NCI-H2196 (cell line): ENCODE measurements at regions not wholly inside any gene's neighbourhood (a gene's known extent, or its start where the extent isn't known, plus 50 kb on each side); places are given as distances from the start of the nearest gene placed in this dataset.
"Not testable (repeated sequence)": the region's sequence is repeated elsewhere in the genome, so short reads cannot be mapped to it uniquely, and the experiment has no call there.

ENCODE experiments used
- DNase-seq: peaks from one replicate; lab custom pipeline; 2025; ENCODE audit not compliant: unreplicated experiment; lab: John Stamatoyannopoulos, UW

DNA sequence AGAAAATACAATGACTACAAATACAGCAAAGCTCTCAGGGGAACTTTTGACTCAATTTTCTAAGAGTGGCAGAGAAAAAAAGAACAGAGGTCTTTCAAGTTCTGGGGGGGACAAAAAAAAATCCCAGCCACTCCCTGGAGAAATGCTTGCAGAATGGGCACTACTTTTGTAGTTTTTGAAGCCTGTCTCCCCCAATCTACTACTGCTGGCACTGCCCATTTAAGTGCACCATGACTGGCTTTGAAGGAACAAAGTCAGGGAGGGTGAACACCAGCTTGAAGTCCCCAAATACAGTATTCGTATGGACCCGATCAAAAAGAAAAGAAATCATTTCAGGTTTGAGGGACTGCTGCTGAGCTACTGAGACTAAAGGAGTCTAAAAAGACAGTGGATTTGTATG, 1824.4 kb downstream of the ARAP2 start:
- no peak for DNase-seq

GRCh38 chr4:34422472-34423175, 1821.7 kb downstream of the ARAP2 start:
- no peak for DNase-seq

GRCh38 chr4:34432706-34433105, 1811.6 kb downstream of the ARAP2 start:
- DNase-seq: no peak

DNA sequence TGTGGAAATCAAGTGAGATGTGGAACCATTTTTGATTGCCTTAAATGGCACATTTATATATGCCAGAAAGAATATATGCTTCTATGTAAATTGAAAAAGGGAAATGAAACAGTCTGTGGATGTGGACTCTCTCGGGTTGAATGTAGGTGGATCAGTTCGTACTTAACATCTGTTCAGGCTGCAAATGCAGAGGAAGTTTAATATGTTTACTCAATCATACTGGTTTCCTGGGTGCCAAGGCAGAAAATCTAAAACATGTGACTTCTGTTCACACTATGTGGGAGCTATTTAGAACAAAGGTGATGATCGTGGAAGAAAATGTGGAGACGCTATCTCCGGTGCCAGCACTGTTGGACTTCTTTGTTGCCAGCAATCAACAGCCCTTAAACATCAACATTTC, 1809.9 kb downstream of the ARAP2 start:
- not testable (repeated sequence) for DNase-seq

DNA sequence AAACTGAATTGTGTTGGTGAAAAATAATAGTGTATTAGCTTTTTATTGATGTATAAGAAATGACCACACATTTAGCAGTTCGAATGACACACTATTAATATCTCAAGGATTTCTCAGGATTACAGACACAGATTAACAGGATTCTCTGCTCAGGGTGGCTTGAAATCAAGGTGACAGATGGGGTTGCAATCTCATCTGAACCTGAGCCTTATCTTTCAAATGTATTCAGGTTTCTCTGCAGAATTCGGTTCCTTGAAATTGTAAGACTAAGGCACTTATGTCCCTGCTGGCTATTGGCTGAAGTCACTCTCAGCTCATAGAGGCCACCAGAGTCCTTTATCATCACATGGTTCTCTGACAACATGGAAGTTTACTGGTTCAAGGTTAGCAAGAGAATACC, 1780.1 kb downstream of the ARAP2 start:
- no peak for DNase-seq

DNA sequence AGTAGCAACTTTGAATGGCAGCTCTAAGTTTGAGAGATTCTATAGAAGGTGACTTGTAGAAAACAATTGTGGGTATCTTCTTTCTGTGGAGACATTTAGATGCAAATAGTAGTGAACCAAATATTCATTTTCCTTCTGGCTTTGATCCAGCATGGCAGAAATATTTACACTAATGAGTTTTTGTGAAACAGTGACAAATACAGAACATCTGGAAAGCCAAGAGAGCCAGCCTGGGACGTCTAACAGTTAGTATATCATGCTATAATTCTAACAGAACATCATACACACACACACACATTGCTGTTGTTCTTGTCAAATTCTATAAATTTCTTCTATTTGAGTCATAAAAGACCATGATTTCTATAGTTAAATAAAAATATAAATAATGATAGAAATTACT, 1777.9 kb downstream of the ARAP2 start:
- DNase-seq: no peak

DNA sequence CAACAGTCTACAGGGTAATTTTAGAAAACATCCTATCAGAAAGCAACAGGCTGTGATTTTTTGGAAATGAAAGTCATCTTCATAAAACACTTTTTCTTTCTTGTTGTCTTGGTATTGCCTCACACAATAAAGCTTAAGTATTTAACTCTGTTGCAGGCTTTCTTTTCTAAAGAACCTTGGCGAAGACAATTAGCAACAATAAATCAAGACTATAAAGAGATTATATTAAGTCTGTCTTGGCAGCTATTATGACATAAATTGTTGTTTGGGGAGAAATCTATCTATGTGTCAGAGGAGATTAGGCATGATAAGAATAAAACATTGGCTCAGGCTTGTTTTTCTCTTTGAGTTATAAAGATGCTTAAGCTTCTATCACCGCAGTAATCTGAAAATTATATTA, 1774.8 kb downstream of the ARAP2 start:
- DNase-seq: no peak

- no peak for DNase-seq
These were observed 1759.1 kb downstream of the ARAP2 start for GRCh38 chr4:34485252-34485651.

DNA sequence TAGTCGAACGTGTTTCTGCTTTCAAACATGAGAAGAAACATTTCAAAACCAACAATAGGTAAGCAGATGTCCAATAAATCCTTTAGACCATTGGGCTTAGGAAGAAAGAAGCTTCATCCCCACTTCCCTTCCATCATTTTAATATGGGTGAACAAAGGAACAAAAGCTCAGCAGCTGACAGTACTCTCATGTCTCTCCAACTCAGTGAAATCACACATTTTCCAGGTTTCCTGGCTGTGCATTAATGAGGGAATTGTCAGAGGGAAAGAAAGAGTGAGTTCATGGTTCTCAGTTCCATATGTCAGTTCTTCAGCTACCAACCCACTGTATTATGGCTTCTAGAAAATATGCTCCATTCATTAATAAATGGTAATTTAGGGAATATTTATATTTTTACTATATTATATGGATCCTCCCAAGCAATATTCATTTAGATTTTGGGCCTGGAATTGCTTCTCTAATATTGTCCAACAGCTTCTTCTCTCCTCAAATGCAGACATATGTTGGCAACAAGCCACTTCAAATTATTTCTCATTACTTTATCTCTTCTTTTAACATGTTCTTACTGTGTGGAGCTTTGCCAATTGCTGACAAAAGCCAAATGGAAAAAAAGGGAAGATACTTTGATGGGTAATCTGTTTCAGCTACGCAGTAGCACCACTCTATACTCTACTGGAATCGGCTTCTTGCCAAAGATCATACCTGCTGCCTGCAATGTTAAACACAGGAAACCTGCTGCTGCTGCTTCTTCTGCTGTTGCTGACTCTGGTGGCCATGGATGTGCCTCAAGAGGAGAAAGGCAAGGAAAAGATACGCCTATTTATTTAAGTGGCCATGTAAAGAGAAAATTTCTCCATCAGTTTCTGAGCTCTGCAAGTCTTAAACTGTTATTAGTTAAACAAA, 1757.6 kb downstream of the ARAP2 start:
- DNase-seq: no peak

GRCh38 chr4:34492414-34492813, 1751.9 kb downstream of the ARAP2 start:
- DNase-seq: no peak

- DNase-seq: no peak
These were observed 1742.2 kb downstream of the ARAP2 start for GRCh38 chr4:34502086-34502485.

DNA sequence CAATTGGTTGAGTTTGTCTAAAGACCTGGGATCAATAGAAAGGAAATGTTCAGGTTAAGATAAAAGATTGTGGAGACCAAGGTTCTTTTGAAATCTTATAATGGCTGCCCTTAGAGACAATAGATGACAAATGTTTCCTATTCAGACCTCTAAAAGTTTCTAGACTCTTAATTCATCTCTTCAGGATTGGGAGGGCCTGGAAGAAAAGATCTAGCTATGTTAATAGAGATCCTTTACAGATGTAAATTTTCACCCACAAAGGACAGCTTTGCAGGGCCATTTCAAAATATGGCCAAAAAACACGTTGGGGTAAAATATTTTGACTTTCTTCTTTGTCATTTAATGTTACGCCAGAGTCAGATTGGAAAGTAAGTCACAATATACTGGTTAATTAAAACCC, 1739.6 kb downstream of the ARAP2 start:
- not testable (repeated sequence) for DNase-seq

DNA sequence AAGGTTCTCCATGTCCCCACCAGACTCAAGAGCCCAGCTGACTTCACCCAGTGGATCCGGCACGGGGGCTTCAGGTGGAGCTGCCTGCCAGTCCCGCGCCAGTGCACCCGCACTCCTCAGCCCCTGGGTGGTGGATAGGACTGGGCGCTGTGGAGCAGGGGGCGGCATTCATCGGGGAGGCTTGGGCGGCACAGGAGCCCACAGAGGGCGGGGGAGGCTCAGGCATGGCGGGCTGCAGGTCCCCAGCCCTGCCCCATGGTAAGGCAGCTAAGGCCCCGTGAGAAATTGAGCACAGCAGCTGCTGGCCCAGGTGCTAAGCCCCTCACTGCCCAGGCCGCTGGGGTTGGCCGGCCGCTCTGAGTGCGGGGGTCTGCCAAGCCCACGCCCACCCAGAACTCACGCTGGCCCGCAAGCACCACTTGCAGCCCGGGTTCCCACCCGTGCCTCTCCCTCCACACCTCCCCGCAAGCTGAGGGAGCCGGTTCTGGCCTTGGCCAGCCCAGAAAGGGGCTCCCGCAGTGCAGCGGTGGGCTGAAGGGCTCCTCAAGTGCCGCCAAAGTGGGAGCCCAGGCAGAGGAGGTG, 1737.7 kb downstream of the ARAP2 start:
- DNase-seq: not testable (repeated sequence)

DNA sequence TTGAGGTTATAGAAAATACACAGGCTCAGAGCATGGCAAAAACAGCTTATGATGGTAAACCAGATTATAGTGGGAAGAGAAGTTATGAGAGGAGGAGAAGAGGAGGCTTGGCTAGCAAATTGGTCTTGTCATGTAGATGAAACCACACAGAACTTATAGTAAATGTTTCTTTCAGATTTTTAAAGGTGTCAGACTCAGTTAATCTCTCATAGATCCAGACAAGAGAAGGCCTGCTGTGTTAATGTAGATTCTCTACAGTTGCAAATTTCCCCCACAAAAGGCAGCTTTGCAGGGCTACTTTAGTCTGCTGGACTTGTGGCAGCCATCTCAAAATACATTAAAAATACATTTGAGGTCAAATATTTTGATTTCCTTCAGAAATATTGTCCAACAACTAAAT, 1731.7 kb downstream of the ARAP2 start:
- no peak for DNase-seq

DNA sequence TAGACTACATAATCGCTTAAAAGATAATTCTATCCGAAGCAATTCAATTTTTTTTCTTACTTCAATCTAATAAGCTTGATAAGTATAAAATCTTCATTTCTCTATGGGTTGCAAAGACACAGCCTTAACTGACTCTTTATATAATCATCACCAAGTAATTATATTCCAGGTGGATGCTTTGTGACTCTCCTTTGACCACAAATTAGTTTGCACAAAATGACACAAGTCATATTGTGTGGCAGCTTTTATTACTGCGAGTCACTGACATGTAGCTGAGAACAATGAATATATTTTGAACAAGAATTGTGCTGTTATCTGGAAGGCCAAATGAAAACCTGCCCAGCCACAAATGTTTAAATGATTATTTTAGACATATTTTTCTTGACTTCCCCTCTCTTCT, 1727.8 kb downstream of the ARAP2 start:
- DNase-seq: no peak

DNA sequence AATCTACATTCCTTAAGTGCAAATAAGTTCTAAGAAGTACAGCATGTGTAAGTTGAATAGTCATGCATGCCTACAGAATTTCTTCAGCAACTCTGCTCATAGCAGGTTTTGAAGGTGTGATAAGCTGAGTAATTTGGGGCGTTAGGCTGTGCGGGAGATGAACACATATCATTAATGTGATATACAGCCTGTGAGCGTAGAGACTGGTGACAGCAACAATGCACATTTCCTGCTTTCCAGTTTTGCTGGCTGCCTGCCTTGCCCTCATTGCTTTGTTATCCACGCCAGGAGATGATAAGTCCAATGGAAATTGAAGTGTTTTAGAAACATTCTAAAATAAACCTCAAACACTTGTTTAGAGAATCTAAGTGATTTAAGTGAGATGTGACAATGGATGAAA, 1709.4 kb downstream of the ARAP2 start:
- no peak for DNase-seq

DNA sequence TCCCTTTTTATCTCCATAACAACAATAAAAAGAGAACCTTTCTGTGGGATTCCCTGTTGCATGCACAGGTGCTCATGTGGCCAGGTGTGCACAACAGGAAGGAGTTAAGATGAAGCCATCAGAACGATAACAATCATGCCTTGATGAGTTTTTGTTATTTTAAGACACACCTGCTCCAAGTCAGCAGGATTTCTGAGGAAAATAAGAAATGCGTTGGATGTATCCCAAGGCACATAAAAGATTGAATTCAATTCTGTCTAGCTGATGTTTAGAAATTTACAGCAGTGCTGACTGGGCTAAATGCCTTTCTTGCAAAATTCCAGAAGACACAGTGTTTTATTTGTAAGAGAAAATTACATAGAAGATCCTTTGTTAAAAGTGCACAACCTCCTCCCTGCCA, 1678.2 kb downstream of the ARAP2 start:
- DNase-seq: no peak

DNA sequence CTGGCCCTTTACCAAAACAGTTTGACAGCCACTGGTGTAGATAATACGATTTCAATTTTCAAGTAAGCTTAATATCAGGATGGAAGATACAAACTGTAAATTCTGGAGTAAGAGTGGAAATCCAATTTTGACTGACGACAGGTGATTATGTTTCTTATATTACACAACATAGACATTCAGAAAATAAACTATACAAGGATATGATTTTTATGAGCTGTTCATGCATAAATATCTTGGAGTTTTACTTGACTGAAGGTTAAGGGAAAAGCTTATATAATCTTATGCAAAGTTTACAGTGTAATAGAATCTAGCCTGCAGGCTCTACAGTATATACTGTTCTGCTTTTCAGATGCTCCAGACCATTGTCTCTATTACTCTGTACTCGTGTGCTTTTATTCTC, 1672.3 kb downstream of the ARAP2 start:
- DNase-seq: no peak

DNA sequence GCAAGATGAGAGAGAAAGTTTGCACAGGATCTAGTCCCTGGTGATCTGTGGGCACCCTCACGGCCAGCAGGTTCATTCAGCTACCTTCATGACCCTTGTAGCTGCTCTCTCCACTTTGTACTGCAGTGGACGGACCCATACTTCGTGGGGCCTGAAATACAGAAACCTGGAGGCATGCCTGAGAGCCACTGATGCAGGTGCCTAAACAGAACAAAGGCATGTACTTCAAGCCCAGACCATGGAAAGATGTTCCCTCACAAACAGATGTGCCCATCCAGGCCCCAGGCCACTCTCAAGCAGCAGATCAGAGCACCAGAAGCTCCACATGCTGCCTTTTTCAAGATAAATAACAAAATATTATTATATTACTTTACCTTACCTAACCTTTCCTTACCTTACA, 1629.0 kb downstream of the ARAP2 start:
- no peak for DNase-seq

DNA sequence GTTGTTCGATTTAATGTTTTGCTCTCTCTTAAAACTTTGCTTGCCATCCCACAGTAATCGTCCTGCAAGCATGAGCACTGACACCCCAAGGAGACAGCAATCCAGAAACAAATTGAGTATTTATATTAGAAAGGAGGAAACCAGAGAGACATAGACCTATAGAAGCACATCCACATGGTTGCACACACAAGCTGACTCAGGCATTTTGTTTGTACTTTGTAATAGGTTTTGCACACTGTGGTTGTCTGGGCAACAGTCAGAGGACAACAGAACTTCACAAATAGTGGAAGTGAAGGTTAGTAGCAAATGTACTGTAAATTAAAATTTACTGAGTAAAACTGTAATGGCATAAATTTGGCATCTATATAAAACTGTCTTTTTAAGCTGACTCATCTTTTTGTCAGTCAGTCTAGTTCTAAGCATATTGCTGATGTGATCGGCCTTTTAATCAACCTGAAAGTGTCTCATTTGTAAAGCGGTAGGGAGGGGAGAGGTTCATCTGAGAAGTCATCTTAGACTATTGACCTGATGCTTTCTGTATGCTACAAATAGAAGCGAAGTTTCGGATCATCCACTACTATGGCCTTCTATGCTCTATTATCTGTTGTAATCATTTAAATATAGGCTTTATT, 1624.7 kb downstream of the ARAP2 start:
- DNase-seq: no peak

DNA sequence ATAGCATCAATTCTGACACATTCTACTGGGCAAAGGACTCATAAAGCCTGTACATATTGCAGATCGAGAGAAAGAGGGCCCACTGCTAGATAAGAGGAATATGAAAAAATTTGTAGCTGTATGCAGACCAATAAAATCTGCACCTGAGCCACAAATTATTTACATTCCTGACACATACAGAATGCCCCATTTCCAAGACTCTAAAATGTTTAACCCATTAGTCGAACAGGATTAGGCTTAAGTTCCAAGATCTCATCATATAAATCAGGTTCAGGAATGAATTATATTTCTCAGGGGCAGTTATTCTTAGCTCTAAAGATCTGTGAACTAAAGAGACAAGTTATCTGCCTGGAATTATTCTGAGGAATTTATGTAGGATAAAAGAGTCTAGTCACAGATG, 1615.8 kb downstream of the ARAP2 start:
- DNase-seq: no peak

DNA sequence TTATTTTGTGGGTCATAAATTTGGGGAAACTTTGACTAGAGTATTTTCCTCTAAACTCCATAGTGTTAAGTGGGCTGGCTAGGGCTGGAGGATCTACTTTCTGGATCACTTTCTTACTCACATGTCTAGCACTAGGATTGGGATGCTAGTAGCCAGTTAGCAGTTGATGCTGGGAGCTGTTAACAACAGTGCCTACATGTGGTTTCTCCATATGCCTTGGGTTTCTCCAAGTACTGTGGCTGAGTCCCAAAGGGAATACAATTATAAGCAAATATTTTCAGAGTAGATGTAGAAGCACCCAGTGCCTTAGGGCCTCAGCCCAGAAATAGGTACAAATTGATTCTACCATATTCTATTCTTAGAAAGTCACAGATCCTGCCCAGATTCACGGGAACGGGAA, 1614.9 kb downstream of the ARAP2 start:
- DNase-seq: no peak
